ENCODE measurements at regions not wholly inside any gene's neighbourhood (a gene's known extent, or its start where the extent isn't known, plus 50 kb on each side); places are given as distances from the start of the nearest gene placed in this dataset.

GRCh38 chrX:134747006-134747405 lies 50.0 kb downstream of the PABIR2 start:
- DNase-seq = no peak

GRCh38 chrX:134746410-134746785 lies 50.6 kb downstream of the PABIR2 start:
- DNase-seq = peak; percentile 38

- DNase-seq = no peak
Observed at GRCh38 chrX:134745636-134746409, 51.2 kb downstream of the PABIR2 start.

- DNase-seq = peak; percentile 87
Observed at GRCh38 chrX:134743091-134743490, 53.9 kb downstream of the PABIR2 start.

- peak; percentile 28 for DNase-seq
Observed at GRCh38 chrX:134742573-134742972, 54.4 kb downstream of the PABIR2 start.

GRCh38 chrX:134741746-134742145 lies 55.3 kb downstream of the PABIR2 start:
- DNase-seq = peak; percentile 73

GRCh38 chrX:134738986-134739740 lies 57.8 kb downstream of the PABIR2 start:
- DNase-seq = peak; percentile 45

- DNase-seq = no peak
Observed at GRCh38 chrX:134738445-134738844, 58.6 kb downstream of the PABIR2 start.

- DNase-seq = peak; percentile 4
Observed at GRCh38 chrX:134737721-134738369, 59.2 kb downstream of the PABIR2 start.

- peak; percentile 9 for DNase-seq
Observed at GRCh38 chrX:134737061-134737460, 59.9 kb downstream of the PABIR2 start.

GRCh38 chrX:134736356-134736755 lies 60.6 kb downstream of the PABIR2 start:
- no peak for DNase-seq

GRCh38 chrX:134735015-134735414 lies 62.0 kb downstream of the PABIR2 start:
- DNase-seq = no peak

- peak; percentile 17 for DNase-seq
Observed at GRCh38 chrX:134734466-134734952, 62.5 kb downstream of the PABIR2 start.

GRCh38 chrX:134733591-134733990 lies 63.4 kb downstream of the PABIR2 start:
- DNase-seq = no peak

GRCh38 chrX:134732676-134733075 lies 64.3 kb downstream of the PABIR2 start:
- DNase-seq = no peak

GRCh38 chrX:134732152-134732551 lies 64.9 kb downstream of the PABIR2 start:
- DNase-seq = no peak

- no peak for DNase-seq
Observed at GRCh38 chrX:134727363-134727762, 69.1 kb upstream of the PLAC1 start.

- DNase-seq = no peak
Observed at GRCh38 chrX:134725103-134725690, 66.9 kb upstream of the PLAC1 start.

- no peak for DNase-seq
Observed at GRCh38 chrX:134721766-134722532, 63.7 kb upstream of the PLAC1 start.

- no peak for DNase-seq
Observed at GRCh38 chrX:134718966-134719317, 60.7 kb upstream of the PLAC1 start.

GRCh38 chrX:134718105-134718965 lies 60.1 kb upstream of the PLAC1 start:
- peak; percentile 13 for DNase-seq

Data from skin of body (tissue), 1 donor.